HEK293T (cell line): ENCODE measurements at regions not wholly inside any gene's neighbourhood (a gene's known extent, or its start where the extent isn't known, plus 50 kb on each side); places are given as distances from the start of the nearest gene placed in this dataset.

Experiments used
- ARNT ChIP-seq: fragments of 450-650 bp; IDR thresholded peaks from 2 replicates; pipeline ENCODE4 v1.6.1; 2017; ENCODE audit warnings: mild to moderate bottlenecking
- BHLHE40 ChIP-seq: fragments of 450-650 bp; IDR thresholded peaks from 2 replicates; pipeline ENCODE4 v1.6.1; 2016; ENCODE audit warnings: mild to moderate bottlenecking, moderate library complexity, borderline replicate concordance
- HDGF ChIP-seq: fragments of 450-650 bp; IDR thresholded peaks from 2 replicates; pipeline ENCODE4 v1.6.1; 2017; ENCODE audit warnings: antibody characterized with exemption, borderline replicate concordance
- SP1 ChIP-seq: fragments of 450-650 bp; IDR thresholded peaks from 2 replicates; pipeline ENCODE4 v1.6.1; 2017
- ZNF384 ChIP-seq: fragments of 450-650 bp; IDR thresholded peaks from 2 replicates; pipeline ENCODE4 v1.6.1; 2016

DNA sequence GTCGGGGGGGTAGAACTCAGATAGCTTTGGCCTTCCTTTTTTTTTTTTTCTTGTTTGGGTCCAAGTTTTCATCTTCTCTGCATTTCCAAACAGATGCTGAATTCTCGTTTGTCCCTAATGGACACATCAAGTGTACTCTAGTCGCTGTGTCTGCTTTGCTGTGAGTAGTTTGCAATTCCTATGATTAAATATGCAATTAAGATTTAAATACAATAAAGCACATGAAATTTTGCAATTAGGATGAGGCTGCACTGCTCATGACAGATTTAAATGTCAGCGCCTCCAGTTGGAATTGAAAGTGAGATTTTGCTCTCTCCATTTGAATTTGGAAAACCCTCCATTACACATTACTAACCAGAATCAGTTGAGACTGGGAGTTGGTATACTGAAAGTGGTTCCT, 70.4 kb downstream of the PFDN4 start:
- TF ChIP-seq SP1 (no peak), BHLHE40 (no peak), ZNF384 (no peak), HDGF (no peak), ARNT (no peak)
